ENCODE measurements at regions not wholly inside any gene's neighbourhood (a gene's known extent, or its start where the extent isn't known, plus 50 kb on each side); places are given as distances from the start of the nearest gene placed in this dataset.

DNA sequence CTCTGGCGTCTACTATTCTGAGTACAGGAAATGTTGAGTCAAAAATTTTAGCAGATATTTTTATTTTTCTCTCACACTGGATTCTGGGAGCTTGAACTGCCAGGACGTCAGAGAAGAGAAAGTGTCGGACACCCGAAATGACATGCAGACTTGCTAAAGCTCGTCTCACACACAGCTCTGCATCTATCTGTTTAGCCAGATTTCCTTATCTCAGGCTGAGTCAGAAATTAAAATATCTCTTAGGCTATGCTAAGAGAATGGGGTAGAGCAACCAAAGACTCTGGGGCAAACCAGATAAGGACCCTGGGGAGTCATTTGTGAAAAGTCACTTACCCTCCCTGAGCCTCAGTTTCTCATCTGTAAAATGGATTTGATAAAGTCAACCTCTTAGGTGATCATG is 1124.1 kb downstream of the VRK1 start:
- no peak for DNase-seq

DNA sequence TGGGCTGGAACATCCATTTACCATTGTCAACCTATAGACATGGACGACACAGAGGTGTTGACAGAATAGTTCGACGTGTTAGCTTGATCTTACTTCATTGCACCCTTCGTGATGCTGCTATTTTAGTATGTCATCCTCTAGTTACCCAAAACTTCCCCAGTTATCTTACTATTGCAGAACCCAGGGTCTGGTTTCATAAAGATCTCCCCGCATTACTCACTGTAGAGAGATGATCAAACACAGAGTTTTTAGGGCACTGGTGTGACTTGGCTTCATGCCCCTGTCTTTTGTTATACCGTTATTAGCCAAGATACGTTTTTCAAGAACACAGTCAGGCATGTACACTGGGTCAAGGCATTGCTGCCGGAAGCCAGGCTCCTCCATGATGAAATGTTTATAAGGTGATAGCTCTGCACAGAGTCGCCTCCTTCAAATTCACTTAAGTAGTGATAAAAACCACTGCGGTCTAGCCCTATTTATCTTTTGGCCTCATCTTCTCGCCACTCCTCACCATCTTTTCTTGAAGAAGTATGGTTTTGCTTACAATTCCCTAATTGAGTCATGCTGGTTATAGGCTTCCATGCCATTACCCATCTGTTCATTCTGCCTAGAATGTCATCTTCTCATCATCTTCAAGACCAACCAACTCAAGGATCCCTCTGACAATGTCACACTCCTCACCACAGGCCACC is 1127.9 kb downstream of the VRK1 start:
- DNase-seq, result no peak

DNA sequence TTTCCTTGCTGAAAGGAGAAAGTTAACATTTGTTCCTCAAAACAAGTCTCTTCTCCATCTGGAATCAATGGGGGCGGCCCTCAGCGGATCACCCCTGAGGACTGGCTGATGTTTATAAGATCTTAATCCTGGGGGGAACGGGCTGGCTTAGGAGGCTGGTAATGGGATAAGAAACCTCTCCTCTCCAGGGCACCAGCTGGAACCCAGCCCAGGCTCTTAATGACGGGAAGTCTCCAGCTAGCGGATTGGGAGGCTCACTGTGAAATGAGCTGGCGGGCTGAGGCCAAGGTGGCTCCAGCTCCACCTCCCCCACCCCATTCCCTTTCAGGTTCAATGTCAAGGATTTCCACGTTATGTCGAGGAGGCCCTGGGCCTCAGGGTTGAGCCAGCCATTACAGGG is 1133.0 kb downstream of the VRK1 start:
- no peak for DNase-seq

DNA sequence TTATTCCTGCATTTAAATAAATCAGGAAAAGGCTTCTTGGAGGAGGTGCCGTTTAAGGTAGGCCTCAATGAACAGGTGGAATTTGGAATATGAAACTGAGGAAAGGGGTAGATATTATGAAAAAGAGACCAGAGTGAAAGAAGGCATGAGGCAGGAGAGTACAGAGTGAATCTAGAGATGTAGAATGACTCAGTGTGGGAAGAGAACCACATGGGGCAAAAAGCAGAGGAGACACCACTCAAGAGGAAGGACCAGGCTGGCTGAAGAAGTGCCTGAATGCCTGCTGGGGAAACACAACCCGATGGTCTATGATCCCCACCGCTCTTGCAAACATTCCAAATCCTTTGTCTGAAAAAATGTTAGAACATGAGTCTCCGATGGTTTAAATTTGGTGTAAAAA is 1134.1 kb downstream of the VRK1 start:
- no peak for DNase-seq

DNA sequence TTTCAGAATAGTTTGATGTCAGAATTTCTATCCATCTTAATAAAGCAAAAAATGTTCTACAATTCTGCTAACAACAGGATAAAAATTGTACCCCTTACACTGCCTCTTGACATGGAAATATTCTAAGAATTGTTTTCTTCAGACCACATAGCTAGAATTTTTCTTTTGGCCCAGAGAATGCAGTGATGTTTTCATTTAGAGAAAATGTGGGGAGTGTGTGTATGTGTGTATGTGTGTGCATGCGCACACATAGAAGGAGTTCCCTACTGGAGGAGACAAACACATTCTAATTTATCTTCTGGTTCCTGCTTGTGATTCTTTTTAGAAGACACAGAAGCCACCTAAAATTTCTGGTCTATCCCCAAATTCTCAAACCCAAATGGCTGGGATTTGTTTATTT is 1145.7 kb downstream of the VRK1 start:
- no peak for DNase-seq

DNA sequence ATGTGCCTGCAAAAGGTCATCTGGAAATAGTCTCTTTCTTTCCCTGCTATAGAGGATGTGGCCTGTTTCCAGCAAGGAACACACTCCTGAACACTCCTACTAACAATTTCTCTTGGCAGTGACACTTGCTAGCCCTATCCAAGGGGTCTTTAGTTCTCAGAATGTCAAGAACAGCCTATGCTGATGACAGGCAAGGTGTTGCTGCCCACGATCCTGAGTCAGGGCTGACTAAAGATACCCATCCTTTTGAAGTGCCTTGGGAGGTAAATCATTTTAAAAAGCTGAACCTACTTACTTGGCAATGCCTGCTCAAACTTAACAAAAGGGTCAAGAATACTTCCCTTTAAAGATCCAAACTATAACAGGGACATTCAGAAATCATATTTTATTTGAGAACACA is 1146.4 kb downstream of the VRK1 start:
- DNase-seq, result no peak

DNA sequence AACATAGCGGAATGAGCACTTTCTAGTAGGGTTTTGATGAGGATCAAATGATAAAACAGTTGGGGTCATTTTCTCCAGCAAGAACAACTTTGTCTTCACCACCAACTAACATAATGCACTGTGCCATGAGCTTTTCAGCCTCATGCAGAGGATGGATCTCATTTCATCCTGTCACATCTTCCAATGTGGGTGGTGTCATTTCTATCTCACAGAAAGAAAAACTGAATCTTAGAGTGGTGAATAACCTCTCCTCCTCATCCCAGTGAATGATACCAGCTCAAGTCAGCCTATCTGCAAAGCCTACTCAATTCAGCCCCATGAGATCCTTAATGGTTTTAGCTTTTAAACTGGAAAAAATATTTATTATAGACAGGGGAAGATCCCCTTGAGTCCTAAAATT is 1147.2 kb downstream of the VRK1 start:
- DNase-seq, result no peak

DNA sequence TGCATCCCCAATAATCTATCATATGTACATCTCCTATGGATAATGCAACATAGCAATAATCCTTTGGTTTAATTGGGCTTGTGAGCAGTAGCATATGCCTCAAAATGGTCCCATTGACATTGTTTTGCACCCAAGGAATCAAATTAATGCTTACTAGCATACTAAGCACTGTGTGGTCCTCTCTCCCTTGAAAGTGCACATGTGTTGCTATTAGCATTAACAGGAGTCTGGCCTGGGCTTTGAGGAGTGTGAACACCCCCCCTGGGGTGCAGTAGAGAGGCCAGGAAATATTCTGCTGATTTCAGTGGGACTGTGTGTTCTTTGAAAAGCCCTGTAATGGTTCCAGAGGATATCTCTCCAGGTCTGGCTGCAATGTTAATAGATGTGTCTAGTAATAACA is 1148.4 kb downstream of the VRK1 start:
- DNase-seq, result no peak

DNA sequence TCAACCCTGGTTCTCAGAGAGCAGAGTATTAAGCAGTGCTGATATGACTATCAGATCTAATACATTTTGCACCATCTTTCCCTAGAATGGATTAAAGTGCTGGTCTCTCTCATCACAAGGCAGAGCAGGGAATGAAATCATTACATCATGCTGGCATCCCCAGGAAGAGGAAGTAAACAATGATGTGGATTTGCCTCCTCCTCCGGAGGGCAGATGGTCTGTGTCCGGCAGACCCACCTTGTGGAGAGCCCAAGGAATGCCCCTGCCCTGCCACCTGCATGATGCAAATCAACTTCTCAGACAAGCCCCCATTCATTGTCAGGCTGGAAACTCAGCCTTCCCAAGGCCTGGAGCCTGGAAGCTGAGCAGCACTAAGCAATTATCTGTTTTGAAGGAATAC is 1149.1 kb downstream of the VRK1 start:
- no peak for DNase-seq

DNA sequence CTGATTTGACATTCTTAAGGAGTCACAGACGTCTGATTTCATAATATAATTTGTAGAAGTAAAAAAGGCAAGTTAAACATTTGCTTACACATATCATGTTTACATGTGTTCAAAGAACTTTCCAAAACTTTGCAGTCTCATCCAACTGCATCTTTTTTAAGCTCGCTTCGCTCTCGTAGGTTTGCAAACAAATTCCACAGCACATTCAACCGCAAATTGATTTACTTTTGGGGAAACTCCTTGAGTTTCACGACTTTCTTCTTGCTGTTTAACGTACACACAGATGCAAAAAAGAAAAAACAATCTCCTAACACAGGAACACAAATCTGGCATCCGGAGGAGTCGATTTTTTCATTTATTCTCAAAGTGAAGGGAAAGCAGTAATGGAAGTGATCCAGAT is 1149.5 kb downstream of the VRK1 start:
- DNase-seq, result no peak

DNA sequence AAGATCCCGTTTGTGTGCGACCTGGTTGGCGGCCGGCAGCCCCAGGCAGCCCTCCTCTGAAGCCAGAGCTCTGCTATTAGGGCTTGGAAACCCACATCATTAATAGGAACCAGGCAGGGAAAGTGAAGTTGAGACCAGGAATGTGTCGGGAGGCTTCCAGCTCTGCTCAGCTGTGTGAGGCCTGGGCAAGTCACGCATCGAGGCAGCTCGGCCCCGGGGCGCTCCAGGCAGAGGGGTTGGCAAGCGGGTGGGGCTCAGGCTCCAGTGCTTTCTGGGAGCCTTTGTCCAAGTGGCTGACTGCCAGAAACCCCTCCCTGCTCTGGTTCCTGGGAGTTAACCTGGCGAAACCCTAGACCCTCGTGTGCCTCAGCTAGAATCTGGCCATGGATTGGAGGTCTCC is 1151.7 kb downstream of the VRK1 start:
- no peak for DNase-seq

DNA sequence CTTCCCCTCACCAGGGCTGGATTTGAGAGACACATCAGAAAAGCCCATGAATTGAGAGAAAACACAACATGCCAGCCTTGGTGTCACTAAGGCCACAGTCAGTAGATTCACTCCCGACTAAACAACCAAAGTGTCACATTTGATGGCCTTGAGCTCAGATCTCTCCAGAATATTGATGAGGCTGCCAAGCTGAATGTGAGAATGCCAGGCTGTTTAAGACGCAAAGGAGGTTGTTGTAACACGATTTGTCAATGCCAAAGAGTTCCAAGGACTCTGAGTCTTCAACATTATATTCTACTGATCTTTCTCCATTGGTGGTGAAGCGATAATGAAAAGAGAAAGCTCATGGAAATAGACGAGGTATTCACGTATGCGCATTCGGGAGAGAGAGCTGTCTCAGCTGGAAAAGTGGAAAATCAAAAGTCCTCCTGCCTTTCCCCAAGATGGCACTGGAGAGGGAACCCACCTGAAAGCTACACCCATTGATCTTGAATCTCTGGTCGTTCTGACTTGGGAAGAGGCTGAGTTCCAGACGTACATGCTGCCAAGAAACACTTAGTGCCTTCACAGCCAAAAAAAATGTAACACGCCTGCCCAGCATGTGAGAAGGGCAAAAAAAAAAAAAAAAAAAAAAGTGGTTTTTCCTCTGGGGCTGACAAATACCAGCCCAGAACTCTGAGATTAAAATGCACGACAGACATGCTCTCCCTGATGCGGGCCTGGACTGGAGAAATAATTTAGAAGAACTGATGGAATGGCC is 1159.6 kb downstream of the VRK1 start:
- DNase-seq, result no peak

DNA sequence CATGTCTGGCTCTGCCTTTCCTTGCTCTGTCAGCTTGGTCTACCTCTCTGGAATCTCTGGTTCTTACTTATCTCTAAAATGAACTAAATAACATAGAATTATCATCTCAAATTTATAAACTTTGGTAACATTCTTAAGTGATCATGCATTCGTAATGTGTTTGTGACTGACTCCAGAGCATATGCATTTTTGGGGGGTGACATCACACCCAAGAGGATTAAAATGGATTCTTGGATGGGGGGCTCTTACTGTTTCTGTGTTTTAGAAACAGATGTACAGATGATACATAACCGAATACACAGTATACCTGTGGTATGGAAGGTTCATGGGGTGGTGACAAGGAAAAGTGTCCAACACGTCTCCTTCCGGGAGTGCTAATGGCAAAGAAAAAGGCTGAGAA is 1162.1 kb downstream of the VRK1 start:
- no peak for DNase-seq

DNA sequence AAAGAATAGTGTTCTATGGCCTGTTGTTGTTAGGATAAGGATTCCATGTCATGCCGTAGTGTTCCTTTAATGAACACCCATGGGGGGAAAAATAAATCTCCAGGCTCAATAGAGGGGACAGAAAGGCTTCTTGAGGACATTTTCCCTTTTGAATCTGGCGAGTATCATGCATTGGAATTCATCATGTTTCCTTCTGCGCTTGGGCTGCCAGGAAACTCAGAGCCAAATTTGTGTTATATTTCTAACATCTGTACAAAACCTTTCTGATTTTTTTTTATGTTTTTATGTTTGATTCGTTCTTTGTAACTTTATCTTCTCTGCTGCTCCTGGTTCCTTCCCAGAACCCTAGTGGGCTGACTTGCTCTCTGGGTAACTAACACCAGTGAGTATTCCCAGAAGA is 1163.3 kb downstream of the VRK1 start:
- no peak for DNase-seq

DNA sequence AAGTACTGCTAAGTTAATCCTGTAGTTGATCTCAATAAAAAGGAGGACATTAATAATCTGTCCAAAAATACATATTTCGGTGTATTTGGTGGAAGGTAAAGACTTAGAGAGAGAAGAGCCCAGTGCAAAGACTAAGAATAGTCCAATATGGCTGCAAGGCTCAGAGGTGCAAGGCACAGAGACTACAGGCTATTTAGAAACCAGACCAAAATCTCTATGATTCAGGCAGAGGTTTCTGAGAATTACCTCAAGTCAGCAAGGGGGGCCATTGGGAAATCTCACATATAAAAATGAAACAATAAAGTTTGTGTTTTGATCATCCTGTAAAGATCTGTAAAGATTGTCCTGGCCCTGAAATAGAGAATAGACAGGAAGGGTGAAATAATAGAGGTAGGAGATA is 1173.0 kb downstream of the VRK1 start:
- no peak for DNase-seq

DNA sequence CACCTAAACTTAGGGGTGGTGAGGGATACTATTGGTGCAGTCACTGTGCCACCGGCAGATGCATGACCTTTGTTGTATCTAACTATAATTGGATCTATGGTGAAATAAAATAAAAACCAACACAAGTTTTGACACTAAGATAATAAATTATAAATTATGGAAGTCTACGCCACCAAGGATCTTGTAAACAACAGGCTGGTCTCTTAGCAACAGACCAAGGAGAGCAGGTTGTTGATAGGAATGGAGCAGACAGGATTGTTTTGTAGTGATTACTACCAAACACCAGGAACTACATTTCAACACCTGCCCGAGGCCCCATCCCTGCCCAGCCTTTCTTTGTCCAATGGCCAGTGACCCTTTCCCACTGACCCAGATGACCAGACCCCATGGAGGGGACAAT is 1178.0 kb downstream of the VRK1 start:
- no peak for DNase-seq

DNA sequence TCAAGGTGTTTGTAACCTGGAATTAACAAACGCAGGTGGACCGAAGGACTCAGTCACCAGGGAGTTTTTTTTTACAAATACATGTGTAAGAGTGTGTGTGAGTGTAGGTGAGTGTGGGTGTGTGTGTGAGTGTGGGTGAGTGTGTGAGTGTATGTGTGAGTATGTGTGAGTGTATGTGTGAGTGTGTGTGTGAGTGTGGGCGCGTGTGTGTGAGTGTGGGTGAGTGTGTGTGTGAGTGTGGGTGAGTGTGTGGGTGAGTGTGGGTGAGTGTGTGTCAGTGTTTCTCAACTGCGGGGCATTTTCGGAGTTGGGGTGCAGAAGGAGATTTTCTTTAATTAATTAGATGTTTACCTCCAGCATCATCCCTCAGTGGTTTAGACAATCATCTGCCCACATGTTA is 1178.8 kb downstream of the VRK1 start:
- no peak for DNase-seq

DNA sequence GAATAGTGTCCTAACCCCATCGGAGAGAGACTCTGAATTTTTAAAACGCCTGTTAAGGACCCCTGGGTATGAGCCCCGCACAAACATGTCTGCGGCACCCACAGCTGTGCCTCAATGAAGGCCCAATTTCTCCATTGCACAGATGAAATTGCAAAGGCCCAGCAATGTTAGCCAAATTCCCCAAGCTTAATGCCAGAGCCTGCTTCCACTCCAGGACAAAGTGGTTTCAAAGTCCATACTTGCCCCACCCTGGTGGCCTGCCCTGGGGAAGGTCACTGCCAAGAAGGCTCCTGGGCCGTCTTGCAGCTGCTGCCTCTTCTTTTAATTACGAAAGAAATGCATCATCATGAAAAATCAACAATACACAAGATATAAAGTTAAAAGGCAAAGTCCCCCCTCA is 1179.7 kb downstream of the VRK1 start:
- no peak for DNase-seq

DNA sequence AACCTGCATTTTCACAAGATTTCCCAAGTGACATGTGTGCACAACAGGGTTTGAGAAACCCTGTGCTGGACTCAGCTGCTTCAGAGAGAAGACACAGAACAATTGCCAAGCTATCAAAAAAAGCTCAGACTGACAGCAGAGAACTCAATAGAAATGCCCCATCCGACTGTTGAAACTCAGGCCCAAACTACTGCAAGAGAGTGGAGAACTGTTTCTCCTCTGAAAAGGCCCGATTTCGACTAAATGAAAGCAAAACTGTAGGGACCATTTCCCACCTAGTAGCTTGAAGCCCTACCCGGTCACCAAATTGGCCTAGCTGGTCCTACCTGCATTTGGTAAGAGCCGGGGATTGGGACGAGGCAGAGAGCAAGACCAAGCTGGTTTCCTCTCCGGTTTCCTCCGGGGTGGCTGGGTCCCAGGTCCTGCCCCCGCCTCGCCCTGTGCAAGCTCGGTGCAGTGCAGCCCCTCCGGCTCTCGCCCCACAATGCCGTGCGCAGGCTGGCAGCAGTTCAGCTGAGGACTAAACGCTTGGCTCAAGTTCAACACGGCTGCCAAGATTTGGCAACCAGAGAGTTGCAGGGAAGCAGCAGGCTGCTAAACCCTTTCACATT is 1180.6 kb downstream of the VRK1 start:
- DNase-seq, result no peak

DNA sequence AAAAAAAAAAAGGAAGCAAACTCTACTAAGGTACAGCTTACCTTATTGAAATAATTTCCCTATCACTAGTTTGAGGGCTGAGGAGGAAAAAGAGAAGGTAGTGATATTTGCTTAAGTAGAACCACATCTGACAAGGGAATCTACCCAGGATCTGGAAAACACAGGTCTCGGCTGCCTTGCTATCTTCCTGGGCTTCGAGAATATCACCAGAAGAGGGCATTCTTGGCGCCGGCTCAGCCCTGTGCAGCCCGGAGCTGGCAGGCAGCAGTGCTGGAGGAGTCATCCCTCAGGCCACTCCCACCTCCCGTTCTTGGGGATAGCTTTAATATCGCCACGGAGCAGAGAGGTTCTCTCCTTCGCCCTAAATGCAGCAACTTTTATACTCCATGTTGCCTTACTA is 1181.2 kb downstream of the VRK1 start:
- DNase-seq, result no peak

DNA sequence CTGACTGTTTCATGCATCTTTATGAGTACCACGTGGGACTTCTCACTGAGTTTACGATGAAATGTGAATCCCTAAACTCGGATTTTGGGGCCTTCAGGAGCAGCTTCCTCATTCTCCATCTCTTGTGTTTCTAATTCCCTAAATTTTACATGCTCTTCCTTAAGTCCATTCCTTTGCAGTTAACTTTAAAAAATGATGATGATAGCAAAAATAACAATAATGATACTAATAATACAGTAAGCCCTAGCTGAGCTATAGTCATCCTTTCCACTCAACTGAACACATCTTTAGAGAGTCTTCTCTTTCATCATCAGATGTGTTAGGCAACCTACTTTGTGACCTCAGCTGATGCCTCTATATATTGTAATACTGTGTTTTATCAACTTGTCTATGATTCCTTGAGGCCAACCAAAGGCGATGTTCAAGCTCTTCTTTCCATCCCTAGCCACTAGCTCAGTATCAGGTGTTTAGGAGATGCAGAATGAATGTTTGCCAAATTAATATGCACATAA is 1196.4 kb downstream of the VRK1 start:
- DNase-seq, result no peak

DNA sequence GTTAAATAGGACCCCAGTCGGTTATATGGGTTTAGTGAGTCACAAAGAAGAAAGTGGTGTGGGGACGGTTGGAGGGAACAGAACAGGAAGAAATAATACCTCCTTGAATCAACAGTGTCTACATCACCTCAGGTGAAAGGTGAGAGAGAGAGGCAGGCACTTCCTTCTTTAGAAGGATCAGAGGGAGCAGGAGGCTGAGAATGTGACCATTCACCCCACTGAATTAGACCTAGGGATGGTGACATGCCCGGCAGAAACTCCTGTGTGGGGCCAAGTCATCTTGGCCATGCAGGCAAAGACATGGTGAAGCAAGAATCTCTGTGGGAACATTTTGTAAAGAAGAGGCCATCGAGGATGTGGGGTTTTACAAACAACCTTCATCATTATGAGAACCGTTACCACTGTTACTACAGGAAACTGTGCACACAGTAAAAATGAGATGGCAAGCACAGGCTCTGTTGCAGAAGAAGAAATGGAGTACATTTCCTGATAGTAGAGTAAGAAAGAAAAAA is 1196.9 kb downstream of the VRK1 start:
- no peak for DNase-seq

DNA sequence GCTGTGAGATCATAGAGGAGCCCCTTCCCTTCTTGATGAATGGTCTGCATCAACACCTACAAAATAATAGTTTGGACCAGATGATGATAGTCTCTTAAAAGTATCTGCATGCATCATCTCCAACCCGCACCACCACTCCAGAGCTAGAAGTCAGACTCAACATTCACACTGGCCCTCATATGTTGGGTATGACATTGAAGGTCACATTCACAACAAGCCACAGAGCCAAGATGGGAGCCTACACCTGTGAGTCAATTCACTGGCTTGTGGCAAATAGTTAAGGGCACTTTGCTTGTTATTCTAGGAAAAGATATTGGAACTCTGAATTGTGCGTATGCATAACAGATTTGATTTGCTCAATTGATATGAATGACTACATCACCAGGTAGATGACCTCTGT is 1197.9 kb downstream of the VRK1 start:
- no peak for DNase-seq

DNA sequence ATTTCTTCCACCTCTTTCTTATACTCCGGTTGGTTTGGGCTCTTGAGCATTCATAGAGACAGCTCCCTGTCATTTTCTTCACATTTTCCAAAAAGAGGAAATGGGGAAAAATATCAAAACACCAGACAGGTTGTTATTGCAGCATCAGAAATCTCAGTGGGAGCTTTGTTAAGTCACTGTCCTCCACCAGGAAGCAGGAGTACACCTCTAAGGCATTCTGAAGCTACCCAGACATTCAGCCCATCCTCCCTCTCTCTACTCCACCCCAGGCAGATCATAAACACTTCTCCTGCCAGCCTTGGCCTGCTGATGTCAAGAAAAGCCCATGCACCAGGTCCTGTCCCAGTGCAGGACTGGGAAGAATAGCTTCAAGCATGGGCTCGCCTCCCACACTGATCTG is 1198.3 kb downstream of the VRK1 start:
- DNase-seq, result no peak
